ENCODE measurements at regions not wholly inside any gene's neighbourhood (a gene's known extent, or its start where the extent isn't known, plus 50 kb on each side); places are given as distances from the start of the nearest gene placed in this dataset.

DNA sequence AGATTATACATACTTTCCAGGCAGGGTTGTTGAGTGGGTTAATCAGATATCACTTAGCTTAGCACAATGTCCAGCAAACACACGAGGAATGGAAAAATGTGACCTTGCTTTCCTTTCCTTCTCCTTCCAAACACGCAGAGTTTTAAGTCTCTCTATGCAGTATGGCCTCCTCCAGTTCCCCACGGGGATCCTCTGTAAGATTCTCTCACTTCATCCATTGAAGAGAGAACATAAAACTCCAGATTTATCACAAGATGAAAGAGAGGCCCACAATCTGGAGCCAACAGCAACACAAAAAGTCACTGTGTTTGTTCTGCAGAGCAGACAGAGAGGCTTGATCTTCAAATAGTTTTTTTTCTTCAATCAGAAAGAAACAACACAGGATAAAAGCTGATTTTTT, 336.8 kb upstream of the CLNK start:
- no peak for DNase-seq (ENCODE audit: low read depth, low spot score)
- H3K27ac ChIP-seq (ENCODE audit: low read depth, low read length): no peak overlapping the region
- no peak overlapping the region for H3K9ac ChIP-seq (ENCODE audit: low read length)
- no peak for ATAC-seq
- POLR2A ChIA-PET: no interaction called here
- no TSS peak for BruUV-seq (replicated peaks)
- H3K79me2 ChIP-seq (ENCODE audit: insufficient read depth, low read length): no peaks in the 10 kb centered on the region
- TF ChIP-seq, protein P1, sequence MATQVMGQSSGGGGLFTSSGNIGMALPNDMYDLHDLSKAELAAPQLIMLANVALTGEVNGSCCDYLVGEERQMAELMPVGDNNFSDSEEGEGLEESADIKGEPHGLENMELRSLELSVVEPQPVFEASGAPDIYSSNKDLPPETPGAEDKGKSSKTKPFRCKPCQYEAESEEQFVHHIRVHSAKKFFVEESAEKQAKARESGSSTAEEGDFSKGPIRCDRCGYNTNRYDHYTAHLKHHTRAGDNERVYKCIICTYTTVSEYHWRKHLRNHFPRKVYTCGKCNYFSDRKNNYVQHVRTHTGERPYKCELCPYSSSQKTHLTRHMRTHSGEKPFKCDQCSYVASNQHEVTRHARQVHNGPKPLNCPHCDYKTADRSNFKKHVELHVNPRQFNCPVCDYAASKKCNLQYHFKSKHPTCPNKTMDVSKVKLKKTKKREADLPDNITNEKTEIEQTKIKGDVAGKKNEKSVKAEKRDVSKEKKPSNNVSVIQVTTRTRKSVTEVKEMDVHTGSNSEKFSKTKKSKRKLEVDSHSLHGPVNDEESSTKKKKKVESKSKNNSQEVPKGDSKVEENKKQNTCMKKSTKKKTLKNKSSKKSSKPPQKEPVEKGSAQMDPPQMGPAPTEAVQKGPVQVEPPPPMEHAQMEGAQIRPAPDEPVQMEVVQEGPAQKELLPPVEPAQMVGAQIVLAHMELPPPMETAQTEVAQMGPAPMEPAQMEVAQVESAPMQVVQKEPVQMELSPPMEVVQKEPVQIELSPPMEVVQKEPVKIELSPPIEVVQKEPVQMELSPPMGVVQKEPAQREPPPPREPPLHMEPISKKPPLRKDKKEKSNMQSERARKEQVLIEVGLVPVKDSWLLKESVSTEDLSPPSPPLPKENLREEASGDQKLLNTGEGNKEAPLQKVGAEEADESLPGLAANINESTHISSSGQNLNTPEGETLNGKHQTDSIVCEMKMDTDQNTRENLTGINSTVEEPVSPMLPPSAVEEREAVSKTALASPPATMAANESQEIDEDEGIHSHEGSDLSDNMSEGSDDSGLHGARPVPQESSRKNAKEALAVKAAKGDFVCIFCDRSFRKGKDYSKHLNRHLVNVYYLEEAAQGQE (IDR thresholded peaks at IDR 0.05; ENCODE audit: low read depth): no peak
- TF ChIP-seq CEBPB (IDR thresholded peaks at IDR 0.05; ENCODE audit: low read depth) (no peak), SIN3A (IDR thresholded peaks at IDR 0.05; ENCODE audit: low read depth) (no peak), YY1 (IDR thresholded peaks at IDR 0.05; ENCODE audit: extremely low read depth, insufficient replicate concordance, low read depth, low read length) (no peak), EZH2phosphoT487 (IDR thresholded peaks at IDR 0.05; ENCODE audit: borderline replicate concordance) (no peak), CBX3 (IDR thresholded peaks at IDR 0.05; ENCODE audit: low read depth) (no peak), ZNF274 (IDR thresholded peaks at IDR 0.05; ENCODE audit: low read depth, low read length) (no peak), POLR2A (IDR thresholded peaks at IDR 0.05; ENCODE audit: borderline replicate concordance, extremely low read depth, insufficient read depth, insufficient read length) (no peak), ELF1 (IDR thresholded peaks at IDR 0.05; ENCODE audit: borderline replicate concordance, low read depth) (no peak), MAX (IDR thresholded peaks at IDR 0.05) (no peak), ZFX (IDR thresholded peaks at IDR 0.05) (no peak), TCF7L2 (IDR thresholded peaks at IDR 0.05; ENCODE audit: borderline replicate concordance, extremely low read depth, insufficient read depth, insufficient read length) (no peak), RAD21 (IDR thresholded peaks at IDR 0.05; ENCODE audit: low read depth) (no peak), JUND (IDR thresholded peaks at IDR 0.05) (no peak), EGR1 (IDR thresholded peaks at IDR 0.05; ENCODE audit: low read depth) (no peak), SRF (IDR thresholded peaks at IDR 0.05; ENCODE audit: low read depth) (no peak), POLR2AphosphoS5 (IDR thresholded peaks at IDR 0.05; ENCODE audit: low read depth, low read length) (no peak), SP1 (IDR thresholded peaks at IDR 0.05; ENCODE audit: low read depth) (no peak)
- TF ChIP-seq, protein P2, sequence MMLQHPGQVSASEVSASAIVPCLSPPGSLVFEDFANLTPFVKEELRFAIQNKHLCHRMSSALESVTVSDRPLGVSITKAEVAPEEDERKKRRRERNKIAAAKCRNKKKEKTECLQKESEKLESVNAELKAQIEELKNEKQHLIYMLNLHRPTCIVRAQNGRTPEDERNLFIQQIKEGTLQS (IDR thresholded peaks at IDR 0.05): no peak
- TF ChIP-seq, protein P3, sequence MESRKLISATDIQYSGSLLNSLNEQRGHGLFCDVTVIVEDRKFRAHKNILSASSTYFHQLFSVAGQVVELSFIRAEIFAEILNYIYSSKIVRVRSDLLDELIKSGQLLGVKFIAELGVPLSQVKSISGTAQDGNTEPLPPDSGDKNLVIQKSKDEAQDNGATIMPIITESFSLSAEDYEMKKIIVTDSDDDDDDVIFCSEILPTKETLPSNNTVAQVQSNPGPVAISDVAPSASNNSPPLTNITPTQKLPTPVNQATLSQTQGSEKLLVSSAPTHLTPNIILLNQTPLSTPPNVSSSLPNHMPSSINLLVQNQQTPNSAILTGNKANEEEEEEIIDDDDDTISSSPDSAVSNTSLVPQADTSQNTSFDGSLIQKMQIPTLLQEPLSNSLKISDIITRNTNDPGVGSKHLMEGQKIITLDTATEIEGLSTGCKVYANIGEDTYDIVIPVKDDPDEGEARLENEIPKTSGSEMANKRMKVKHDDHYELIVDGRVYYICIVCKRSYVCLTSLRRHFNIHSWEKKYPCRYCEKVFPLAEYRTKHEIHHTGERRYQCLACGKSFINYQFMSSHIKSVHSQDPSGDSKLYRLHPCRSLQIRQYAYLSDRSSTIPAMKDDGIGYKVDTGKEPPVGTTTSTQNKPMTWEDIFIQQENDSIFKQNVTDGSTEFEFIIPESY (IDR thresholded peaks at IDR 0.05; ENCODE audit: extremely low read depth, insufficient replicate concordance, low read length): no peak
- H3K27me3 ChIP-seq (ENCODE audit: insufficient read depth, low read length): no peaks in the 10 kb centered on the region
- H3K9me3 ChIP-seq (ENCODE audit: control insufficient read depth in 1 of 2, insufficient read depth in 1 of 2, low read depth in 1 of 2, low read length in 2 of 2): no peaks in the 10 kb centered on the region
- no peak overlapping the region for H2AFZ ChIP-seq (ENCODE audit: low read depth, low read length, poor library complexity, severe bottlenecking)
- intact Hi-C loops (cut with micrococcal nuclease): no loop called here
- RAD21 ChIA-PET (ENCODE audit: low non-redundant PET in 1 of 2, low total read pairs in 2 of 2, uncharacterized antibody in 2 of 2, unreplicated experiment in 2 of 2): no interaction called here
- H3K4me3 ChIP-seq (replicated peaks in 1 of 2; ENCODE audit: low read depth in 1 of 2, low read length in 2 of 2): no peak overlapping the region
- no peaks in the 10 kb centered on the region for H4K20me1 ChIP-seq (ENCODE audit: insufficient read depth)
- no peaks in the 10 kb centered on the region for H3K4me1 ChIP-seq (ENCODE audit: control insufficient read depth in 1 of 2, insufficient read depth in 2 of 2, low read length in 2 of 2)
- no peaks in the 10 kb centered on the region for H3K9me2 ChIP-seq (ENCODE audit: insufficient read depth)
- no peak overlapping the region for H3K4me2 ChIP-seq (ENCODE audit: low read length)
- CTCF ChIA-PET: no interaction called here
- no peaks in the 10 kb centered on the region for H3K36me3 ChIP-seq (ENCODE audit: control insufficient read depth in 1 of 2, insufficient read depth in 2 of 2, low read length in 2 of 2)
